RKO (cell line): ENCODE measurements at regions not wholly inside any gene's neighbourhood (a gene's known extent, or its start where the extent isn't known, plus 50 kb on each side); places are given as distances from the start of the nearest gene placed in this dataset.
"Not testable (repeated sequence)": the region's sequence is repeated elsewhere in the genome, so short reads cannot be mapped to it uniquely, and the experiment has no call there.

Experiments
- DNase-seq: peaks from one replicate; pipeline ENCODE4 v3.0.0-alpha.2; 2016; ENCODE audit warnings: low spot score

GRCh38 chr6:93943661-93944060 lies 524.3 kb upstream of the EPHA7 start:
- no peak for DNase-seq

DNA sequence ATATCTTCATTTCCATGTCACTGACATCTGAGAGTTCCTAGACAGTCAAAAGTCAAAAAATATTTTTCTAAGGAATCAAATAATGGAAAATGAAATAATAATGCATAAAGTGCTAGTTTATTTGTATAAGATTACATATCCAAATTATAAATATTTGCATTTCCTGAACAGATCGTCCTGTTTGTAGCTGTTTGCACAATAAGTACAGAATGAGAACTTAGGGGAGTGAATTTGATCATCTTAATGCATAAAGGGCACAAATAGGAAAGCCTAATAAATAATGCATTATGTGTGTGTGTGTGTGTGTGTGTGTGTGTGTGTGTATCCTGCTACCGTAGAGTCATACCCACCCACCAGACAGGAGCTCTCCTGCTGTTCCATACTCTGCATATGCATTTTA lies 521.0 kb upstream of the EPHA7 start:
- DNase-seq: no peak

- no peak for DNase-seq
These were observed 512.8 kb upstream of the EPHA7 start for GRCh38 chr6:93932175-93932574.

DNA sequence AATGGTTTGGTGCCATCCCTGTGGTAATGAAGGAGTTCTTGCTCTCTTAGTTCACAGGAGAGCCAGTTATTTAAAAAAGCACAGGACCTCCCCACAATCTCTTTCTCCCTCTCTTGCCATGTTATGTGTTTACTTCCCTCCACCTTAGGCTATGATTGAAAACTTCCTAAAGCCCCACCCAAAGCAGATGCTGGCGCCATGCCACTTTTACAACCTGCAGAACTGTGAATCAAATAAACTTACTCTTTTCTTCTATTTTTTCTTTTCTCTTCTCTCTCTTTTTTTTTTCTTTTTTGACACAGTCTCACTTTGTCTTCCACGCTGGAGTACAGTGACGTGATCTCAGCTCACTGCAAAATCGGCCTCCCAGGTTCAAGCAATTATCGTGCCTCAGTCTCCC lies 508.4 kb upstream of the EPHA7 start:
- no peak for DNase-seq

GRCh38 chr6:93919365-93919764 lies 500.0 kb upstream of the EPHA7 start:
- DNase-seq: no peak

DNA sequence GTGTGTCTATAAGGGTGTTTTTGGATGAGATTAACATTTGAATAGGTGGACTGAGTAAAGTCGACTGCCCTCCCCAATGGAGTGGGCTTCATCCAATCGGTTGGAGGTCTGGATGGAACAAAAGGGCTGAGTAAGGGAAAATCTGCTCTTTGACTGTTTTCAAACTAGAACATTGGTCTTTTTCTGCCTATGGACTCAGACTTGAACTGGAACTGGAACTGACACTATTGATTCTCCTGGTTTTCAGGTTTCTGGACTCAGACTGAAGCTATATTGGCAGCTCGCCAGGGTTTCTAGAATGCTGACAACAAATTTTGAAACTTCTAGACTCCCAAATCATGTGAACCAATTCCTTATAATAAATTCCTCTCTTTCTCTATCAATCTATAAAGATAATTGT lies 498.9 kb upstream of the EPHA7 start:
- no peak for DNase-seq

DNA sequence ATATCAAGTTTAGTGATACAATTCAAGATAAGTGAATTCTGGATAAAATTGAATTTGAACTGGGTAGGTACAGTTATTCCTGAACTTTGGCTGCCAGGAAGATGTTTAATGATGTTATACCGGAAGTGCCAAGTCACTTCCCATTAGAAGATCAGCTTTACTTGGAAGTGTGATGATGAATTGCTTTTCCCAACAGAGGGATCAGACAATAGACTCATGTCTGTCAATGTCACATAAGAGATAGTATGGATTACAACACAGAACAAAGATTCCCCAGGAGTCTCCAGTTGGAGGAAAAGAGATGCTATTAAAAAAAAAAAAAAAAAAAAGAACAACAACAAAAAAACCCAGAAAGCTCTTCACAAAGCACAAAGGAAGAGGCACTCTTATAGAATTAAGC lies 497.9 kb upstream of the EPHA7 start:
- DNase-seq: no peak

DNA sequence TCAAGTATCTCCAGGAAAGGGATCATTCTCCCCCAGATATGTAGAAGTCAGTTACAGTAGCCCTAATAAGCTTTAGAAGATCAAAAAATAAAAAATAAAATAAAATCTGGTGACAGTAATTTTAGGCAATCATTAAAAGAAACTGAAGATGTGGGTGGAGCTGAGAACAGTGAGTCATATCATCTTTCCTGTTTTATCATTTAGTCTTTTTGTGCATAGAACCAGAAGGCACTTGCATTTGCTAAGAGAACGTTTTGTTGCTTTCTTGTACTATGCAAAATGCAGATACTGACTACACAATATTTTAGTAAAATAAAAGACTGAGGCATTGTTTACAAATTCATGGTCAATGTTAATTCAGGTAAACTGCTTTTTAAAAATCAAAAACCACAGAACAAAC lies 497.4 kb upstream of the EPHA7 start:
- no peak for DNase-seq

- DNase-seq: no peak
These were observed 496.6 kb upstream of the EPHA7 start for GRCh38 chr6:93915961-93916360.

DNA sequence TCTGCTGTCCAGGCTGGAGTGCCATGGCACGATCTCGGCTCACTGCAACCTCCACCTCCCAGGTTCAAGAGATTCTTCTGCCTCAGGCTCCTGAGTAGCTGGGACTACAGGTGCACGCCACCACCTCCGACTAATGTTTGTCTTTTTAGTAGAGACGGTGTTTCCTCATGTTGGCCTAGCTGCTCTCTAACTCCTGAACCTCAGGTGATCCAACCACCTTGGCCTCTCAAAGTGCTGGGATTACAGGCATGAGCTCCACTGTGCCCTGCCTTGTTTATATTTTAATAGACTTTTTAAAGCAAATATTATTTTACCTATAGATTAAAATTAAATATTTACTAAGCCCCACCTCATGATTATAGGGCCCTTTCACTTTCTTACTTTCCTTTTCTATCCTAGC lies 483.2 kb upstream of the EPHA7 start:
- DNase-seq: no peak

DNA sequence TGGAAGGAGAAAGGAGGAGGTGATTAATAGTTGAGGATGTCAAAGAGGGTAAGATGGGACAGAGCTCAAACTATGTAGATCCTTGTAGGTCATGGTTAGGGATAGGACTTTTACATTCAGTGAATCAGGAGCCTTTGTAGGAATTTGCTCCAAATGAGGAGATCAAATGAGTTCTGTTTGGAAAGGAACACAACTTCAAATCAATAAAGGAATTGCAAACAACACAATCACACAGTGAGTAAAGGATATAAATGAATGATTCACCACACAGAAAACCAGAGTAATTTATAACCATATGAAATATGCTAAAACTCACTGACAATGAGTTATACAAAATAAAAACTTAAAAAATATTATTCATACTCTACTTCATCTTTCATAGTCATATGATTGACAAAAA lies 480.8 kb upstream of the EPHA7 start:
- DNase-seq: no peak

- DNase-seq: no peak
These were observed 476.7 kb upstream of the EPHA7 start for GRCh38 chr6:93896081-93896480.

- DNase-seq: no peak
These were observed 475.2 kb upstream of the EPHA7 start for GRCh38 chr6:93894521-93894920.

DNA sequence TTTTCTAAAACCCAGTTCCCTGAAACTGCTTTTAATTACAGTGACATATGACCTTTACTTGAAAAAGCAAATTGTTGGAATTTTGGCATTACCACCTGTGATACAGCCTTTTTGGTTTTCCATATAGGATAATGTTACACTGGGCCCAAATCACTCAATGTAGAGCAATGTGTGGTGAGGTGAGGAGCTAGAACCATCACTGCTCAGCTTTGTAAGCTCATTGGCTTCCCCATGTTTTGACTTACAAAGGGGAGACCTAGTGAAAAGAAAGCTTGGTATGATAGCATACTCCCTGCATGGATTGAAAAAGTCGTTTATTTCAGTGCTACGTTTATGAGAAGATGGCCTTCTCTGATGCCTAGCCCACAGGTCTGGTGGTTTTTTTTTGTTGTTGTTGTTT lies 470.4 kb upstream of the EPHA7 start:
- no peak for DNase-seq

GRCh38 chr6:93886416-93886815 lies 467.1 kb upstream of the EPHA7 start:
- no peak for DNase-seq

GRCh38 chr6:93859971-93860370 lies 440.6 kb upstream of the EPHA7 start:
- DNase-seq: no peak

DNA sequence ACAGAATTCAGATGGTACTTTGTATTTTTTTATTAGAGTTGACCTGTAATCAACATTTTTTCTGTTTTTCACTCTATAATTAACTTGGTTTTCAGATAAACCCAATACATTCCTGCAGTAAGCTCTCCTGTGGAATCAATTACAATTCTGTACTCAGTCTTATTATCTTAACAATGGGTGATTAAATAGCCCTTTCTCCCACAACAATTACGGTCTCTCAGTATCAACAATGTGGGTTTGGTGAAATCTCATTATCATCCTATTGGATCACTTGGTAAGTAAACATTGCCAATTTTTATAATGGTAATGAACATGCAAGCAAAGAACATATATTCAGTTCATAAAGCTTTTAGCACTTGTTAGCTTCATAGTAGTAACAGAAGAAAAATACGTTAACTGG lies 438.9 kb upstream of the EPHA7 start:
- DNase-seq: no peak

- DNase-seq: no peak
These were observed 430.5 kb upstream of the EPHA7 start for GRCh38 chr6:93849857-93850256.

DNA sequence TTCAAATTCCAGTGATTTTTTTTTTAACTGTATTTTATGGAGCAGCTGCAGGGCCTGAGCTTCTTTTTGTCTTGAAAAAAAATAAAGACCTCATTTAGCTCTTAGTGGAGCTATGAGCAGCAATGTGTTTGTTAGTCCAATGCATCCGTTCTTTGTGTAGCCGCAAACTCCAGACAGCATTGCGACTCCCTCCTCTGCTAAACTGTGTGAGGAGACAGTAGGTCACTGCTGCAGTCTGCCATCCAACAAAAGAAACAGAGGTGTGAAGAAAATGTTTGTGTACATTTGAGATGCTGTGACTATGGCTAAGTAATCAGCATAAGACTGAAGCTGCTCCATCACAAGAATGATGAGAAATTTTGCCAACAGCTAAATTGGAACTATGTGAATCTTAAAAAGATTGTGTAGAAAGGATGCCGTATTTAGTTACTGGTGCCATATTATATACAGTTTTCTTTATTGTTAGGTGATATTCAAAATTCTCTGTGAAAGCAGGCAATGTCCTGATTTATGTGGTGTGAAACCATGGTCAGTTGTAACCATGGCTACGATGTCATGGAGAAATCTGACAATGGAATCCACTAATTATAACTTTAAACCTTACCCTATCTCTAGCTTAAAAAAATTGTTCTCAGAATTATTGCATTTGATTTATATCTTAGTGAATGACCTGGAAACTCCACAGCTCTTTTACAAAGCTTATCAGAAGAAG lies 428.8 kb upstream of the EPHA7 start:
- DNase-seq: no peak

DNA sequence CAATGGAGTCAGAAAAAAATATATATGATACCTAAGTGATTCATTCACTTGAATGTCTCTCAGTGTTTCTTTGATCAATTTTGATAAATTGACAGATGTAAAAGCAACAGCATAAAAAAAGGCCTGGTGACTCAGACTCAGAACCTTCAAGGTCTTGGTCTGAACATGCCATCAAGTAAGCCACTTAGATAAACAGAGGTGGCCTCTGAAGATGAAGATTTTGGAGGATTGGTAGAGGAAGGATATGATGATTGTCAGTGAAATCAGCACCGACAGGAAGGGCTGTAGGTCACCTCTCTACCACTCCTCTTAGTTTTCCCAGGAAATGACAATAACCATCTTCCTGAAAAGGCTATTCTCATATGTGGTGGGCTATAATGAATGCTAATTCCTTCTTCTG lies 422.8 kb upstream of the EPHA7 start:
- no peak for DNase-seq

GRCh38 chr6:93835451-93836145 lies 416.2 kb upstream of the EPHA7 start:
- not testable (repeated sequence) for DNase-seq

DNA sequence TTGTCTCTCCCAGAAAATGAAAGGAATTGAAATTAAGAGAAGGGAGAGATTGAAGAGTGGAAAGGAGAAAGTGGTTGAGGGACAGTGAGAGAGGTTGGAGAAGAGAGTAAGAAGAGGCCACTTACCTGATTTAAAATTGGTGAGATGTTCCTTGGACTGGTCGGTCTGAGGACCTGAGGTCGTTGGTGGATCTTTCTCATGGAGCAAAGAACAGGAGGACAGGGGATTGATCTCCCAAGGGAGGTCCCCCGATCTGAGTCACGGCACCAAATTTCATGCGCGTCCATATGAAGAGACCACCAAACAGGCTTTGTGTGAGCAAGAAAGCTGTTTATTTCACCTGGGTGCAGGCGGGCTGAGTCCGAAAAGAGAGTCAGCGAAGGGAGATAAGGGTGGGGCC lies 415.7 kb upstream of the EPHA7 start:
- not testable (repeated sequence) for DNase-seq

DNA sequence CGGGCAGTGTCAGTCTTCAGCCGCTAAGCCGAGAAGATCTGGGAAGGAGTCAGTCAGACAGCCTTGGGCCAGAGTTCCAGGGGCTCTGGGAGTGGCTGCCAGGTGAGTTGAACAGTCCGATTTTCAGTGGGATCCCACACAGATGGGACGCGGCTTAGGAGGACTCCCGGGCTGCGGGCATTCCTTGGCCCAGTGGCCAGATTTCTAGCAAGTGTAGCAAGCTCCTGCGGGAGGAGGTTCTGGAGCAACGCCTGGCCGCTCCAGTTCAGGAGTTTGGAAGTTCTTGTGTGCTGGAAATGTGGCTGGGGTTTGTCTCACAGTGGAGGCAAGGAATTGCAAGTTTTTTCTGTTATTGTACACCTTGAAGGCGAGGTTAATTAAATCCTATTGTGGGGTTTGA lies 414.0 kb upstream of the EPHA7 start:
- DNase-seq: not testable (repeated sequence)

DNA sequence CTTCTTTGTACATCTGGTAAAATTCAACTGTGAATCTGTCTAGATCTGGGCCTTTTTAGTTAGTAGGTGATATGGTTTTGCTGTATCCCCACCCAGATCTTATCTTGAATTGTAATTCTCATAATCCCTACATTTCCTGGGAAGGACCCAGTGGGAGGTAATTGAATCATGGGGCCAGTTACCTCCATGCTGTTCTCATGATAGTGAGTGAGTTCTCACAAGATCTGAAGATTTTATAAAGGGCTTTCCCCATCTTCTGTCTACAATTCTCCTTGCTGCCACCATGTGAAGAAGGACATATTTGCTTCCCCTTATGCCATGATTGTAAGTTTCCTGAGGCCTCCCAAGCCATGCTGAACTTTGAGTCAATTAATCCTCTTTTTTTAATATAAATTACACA lies 410.4 kb upstream of the EPHA7 start:
- not testable (repeated sequence) for DNase-seq
